ENCODE measurements at regions not wholly inside any gene's neighbourhood (a gene's known extent, or its start where the extent isn't known, plus 50 kb on each side); places are given as distances from the start of the nearest gene placed in this dataset.

DNA sequence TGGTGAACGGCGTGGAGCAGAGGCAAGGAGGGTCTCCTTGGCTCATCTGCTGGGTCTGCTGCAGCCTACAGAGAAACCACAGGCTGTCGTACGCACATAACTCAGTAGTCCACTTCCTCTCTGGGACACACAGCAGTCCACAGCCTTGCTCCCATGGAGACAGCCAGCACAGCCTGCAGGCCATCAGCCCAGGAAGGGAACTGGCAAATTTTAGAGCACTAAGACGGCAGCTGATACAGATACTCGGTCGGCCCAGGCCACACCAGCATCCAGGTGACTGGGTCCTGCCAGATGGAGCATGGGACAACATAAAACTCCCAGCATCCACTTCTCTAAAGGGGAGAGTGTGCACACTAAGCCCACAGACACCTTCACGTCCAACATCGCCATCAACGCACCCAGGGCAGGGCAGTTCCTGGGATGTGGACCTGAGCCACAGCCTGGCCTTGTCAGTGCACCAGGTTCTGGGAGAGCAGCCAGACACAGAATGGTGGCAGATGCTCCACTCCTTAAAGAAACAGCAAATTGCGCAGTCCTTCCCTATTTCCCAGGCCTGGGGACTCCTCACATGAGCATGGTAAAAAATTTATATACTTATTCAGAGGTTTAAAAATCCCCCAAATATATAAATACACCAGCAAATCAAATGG, 247.1 kb upstream of the RAB4A start:
- Histone ChIP-seq H3K27ac (ENCODE audit: low read length) (no peak overlapping the region), H3K36me3 (replicated peaks; ENCODE audit: insufficient read depth, low read length) (no peaks in the 10 kb centered on the region), H3K27me3 (replicated peaks; ENCODE audit: insufficient read depth, low read length) (no peaks in the 10 kb centered on the region), H3K4me2 (ENCODE audit: low read depth, low read length) (no peak overlapping the region), H2AFZ (ENCODE audit: low read length) (no peak overlapping the region), H3F3A (ENCODE audit: insufficient read depth, low read length) (no peaks in the 10 kb centered on the region), H3K79me2 (ENCODE audit: low read length) (no peaks in the 10 kb centered on the region), H3K9me2 (replicated peaks; ENCODE audit: insufficient read depth, low read length) (no peaks in the 10 kb centered on the region), H4K20me1 (ENCODE audit: insufficient read depth, low read length) (no peaks in the 10 kb centered on the region), H3K4me1 (ENCODE audit: low read length) (peaks cover 4% of the 10 kb centered on the region; the same call in 1 of the 2 replicates), H3K9ac (ENCODE audit: low read length) (no peak overlapping the region), H3K9me3 (replicated peaks; ENCODE audit: insufficient read depth, low read length) (no peaks in the 10 kb centered on the region), H3K4me3 (ENCODE audit: low read length) (no peak overlapping the region)
- no peak for TF ChIP-seq EZH2phosphoT487 (IDR thresholded peaks at IDR 0.05; ENCODE audit: low read length)
- no peak for TF ChIP-seq EZH2 (optimal IDR thresholded peaks at IDR 0.05; ENCODE audit: low read depth, low read length)
- TF ChIP-seq, protein P1, sequence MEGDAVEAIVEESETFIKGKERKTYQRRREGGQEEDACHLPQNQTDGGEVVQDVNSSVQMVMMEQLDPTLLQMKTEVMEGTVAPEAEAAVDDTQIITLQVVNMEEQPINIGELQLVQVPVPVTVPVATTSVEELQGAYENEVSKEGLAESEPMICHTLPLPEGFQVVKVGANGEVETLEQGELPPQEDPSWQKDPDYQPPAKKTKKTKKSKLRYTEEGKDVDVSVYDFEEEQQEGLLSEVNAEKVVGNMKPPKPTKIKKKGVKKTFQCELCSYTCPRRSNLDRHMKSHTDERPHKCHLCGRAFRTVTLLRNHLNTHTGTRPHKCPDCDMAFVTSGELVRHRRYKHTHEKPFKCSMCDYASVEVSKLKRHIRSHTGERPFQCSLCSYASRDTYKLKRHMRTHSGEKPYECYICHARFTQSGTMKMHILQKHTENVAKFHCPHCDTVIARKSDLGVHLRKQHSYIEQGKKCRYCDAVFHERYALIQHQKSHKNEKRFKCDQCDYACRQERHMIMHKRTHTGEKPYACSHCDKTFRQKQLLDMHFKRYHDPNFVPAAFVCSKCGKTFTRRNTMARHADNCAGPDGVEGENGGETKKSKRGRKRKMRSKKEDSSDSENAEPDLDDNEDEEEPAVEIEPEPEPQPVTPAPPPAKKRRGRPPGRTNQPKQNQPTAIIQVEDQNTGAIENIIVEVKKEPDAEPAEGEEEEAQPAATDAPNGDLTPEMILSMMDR (IDR thresholded peaks at IDR 0.05; ENCODE audit: low read length): no peak
- DNase-seq: no peak

DNA sequence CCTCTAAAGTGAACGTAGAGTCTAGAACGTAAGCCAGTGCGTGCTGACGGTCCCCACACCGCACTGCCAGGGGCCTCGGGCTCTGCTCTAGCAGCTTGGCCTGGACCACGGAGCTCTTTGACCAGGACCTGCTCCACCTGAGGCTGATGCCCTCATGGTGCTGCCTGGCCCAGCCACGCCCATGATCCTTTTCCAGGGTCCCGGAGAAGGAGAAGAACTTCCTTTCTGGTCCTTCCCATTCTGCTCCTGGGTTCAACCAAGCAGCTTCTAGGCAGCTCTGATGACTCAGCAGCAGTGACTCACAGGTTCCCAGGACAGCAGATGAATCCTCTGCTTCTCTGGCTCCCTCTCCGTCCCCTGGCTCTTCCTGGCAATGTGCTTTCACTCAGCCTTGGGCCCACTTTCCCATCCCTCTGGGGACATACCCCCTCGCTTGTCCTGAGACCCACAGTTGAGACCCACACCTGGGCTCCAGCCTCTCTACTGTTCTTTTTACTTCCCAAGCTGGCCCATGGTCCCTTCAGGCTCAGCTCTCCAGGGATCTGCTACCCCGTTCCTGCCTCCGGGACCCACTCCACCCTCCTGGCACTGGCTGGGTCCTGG, 246.3 kb upstream of the RAB4A start:
- peaks cover 4% of the 10 kb centered on the region; the same call in 1 of the 2 replicates for H3K4me1 ChIP-seq (ENCODE audit: low read length)

GRCh38 chr1:229025576-229025975, 245.3 kb upstream of the RAB4A start:
- no peak overlapping the region for H3K4me3 ChIP-seq (ENCODE audit: low read length)
- no peak for DNase-seq
- no peak overlapping the region for H2AFZ ChIP-seq (ENCODE audit: low read length)
- no peaks in the 10 kb centered on the region for H3K36me3 ChIP-seq (replicated peaks; ENCODE audit: insufficient read depth, low read length)
- no peak overlapping the region for H3K4me2 ChIP-seq (ENCODE audit: low read depth, low read length)
- H3K27me3 ChIP-seq (replicated peaks; ENCODE audit: insufficient read depth, low read length): no peaks in the 10 kb centered on the region
- H3K79me2 ChIP-seq (ENCODE audit: low read length): no peaks in the 10 kb centered on the region
- H3K4me1 ChIP-seq (ENCODE audit: low read length): peaks cover 4% of the 10 kb centered on the region; the same call in 1 of the 2 replicates
- H3K9ac ChIP-seq (ENCODE audit: low read length): no peak overlapping the region
- no peaks in the 10 kb centered on the region for H4K20me1 ChIP-seq (ENCODE audit: insufficient read depth, low read length)
- TF ChIP-seq EZH2 (optimal IDR thresholded peaks at IDR 0.05; ENCODE audit: low read depth, low read length) (no peak), EZH2phosphoT487 (IDR thresholded peaks at IDR 0.05; ENCODE audit: low read length) (no peak)
- TF ChIP-seq, protein P1 (IDR thresholded peaks at IDR 0.05; ENCODE audit: low read length): no peak
- no peaks in the 10 kb centered on the region for H3F3A ChIP-seq (ENCODE audit: insufficient read depth, low read length)
- no peaks in the 10 kb centered on the region for H3K9me3 ChIP-seq (replicated peaks; ENCODE audit: insufficient read depth, low read length)
- H3K9me2 ChIP-seq (replicated peaks; ENCODE audit: insufficient read depth, low read length): no peaks in the 10 kb centered on the region
- no peak overlapping the region for H3K27ac ChIP-seq (ENCODE audit: low read length)

More for the DNA sequence above, 246.3 kb upstream of the RAB4A start:
- Histone ChIP-seq H3K27ac (ENCODE audit: low read length) (no peak overlapping the region), H3K9me3 (replicated peaks; ENCODE audit: insufficient read depth, low read length) (no peaks in the 10 kb centered on the region), H3K4me3 (ENCODE audit: low read length) (no peak overlapping the region), H3K36me3 (replicated peaks; ENCODE audit: insufficient read depth, low read length) (no peaks in the 10 kb centered on the region), H3K27me3 (replicated peaks; ENCODE audit: insufficient read depth, low read length) (no peaks in the 10 kb centered on the region), H3K4me2 (ENCODE audit: low read depth, low read length) (no peak overlapping the region), H3K79me2 (ENCODE audit: low read length) (no peaks in the 10 kb centered on the region), H3K9ac (ENCODE audit: low read length) (no peak overlapping the region), H3K9me2 (replicated peaks; ENCODE audit: insufficient read depth, low read length) (no peaks in the 10 kb centered on the region), H2AFZ (ENCODE audit: low read length) (no peak overlapping the region), H4K20me1 (ENCODE audit: insufficient read depth, low read length) (no peaks in the 10 kb centered on the region), H3F3A (ENCODE audit: insufficient read depth, low read length) (no peaks in the 10 kb centered on the region)
- no peak for DNase-seq
- TF ChIP-seq, protein P1 (IDR thresholded peaks at IDR 0.05; ENCODE audit: low read length): no peak
- TF ChIP-seq EZH2 (optimal IDR thresholded peaks at IDR 0.05; ENCODE audit: low read depth, low read length) (no peak), EZH2phosphoT487 (IDR thresholded peaks at IDR 0.05; ENCODE audit: low read length) (no peak)
